ENCODE measurements at regions not wholly inside any gene's neighbourhood (a gene's known extent, or its start where the extent isn't known, plus 50 kb on each side); places are given as distances from the start of the nearest gene placed in this dataset.

DNA sequence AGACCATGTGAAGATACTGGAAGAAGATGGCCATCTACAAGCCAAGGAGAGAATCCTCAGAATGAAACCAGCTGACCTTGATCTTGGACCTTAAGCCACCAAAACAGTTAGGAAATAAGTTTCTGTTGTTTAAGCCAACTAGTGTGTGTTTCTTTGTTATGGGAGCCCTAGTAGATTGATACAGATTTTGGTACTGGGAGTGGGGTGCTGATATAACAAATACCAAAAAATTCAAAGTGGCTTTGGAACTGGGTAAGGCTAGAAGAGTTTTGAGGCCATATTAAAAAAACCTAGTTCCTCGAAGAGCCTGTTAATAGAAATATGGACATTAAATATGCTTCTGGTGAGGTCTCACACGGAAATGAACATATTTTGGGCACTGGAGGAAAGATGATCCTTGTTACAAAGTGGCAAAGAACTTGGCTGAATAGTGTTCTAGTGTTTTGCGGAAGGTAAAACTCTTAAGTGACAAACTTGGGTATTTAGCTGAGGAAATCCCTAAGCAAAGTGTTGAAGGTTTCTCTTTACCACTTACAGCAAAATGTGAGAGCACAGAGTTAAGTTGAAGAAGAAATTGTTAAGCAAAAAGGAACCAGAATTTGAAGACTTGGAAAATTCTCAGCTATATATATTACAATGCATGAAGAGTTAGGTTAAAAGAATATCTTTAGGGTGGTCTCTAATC is 55.1 kb upstream of the CD83 start:
- DNase-seq (ENCODE audit: low read depth) = no peak
- H3K4me3 ChIP-seq (ENCODE audit: control insufficient read depth, low read depth, low read length) = no peak overlapping the region
- TF ChIP-seq, protein P1, sequence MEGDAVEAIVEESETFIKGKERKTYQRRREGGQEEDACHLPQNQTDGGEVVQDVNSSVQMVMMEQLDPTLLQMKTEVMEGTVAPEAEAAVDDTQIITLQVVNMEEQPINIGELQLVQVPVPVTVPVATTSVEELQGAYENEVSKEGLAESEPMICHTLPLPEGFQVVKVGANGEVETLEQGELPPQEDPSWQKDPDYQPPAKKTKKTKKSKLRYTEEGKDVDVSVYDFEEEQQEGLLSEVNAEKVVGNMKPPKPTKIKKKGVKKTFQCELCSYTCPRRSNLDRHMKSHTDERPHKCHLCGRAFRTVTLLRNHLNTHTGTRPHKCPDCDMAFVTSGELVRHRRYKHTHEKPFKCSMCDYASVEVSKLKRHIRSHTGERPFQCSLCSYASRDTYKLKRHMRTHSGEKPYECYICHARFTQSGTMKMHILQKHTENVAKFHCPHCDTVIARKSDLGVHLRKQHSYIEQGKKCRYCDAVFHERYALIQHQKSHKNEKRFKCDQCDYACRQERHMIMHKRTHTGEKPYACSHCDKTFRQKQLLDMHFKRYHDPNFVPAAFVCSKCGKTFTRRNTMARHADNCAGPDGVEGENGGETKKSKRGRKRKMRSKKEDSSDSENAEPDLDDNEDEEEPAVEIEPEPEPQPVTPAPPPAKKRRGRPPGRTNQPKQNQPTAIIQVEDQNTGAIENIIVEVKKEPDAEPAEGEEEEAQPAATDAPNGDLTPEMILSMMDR (IDR thresholded peaks at IDR 0.05; ENCODE audit: control insufficient read depth, insufficient read depth, low read depth, low read length, missing control alignments) = no peak

DNA sequence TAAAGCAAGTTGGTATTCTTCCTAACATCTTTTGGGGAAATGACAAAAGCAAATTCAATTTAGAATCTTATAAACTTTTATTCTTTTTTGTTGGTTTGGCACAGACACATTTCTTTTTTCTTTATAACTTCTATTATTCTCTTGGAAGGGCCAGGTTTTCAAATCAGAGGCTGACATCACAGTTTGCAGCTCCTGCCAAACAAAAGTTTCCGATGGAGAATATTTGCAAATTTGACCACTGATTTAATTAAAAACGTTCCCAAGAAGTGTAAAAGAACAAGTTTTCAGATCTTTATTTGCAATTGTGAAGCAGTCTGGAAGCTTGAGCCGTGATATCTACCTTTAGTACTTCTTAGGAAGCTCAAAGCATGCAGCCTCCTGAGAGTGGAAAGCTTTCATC is 53.8 kb upstream of the CD83 start:
- no peak overlapping the region for H3K4me3 ChIP-seq (ENCODE audit: control insufficient read depth, low read depth, low read length)
- TF ChIP-seq, protein P1 (IDR thresholded peaks at IDR 0.05; ENCODE audit: control insufficient read depth, insufficient read depth, low read depth, low read length, missing control alignments) = no peak

DNA sequence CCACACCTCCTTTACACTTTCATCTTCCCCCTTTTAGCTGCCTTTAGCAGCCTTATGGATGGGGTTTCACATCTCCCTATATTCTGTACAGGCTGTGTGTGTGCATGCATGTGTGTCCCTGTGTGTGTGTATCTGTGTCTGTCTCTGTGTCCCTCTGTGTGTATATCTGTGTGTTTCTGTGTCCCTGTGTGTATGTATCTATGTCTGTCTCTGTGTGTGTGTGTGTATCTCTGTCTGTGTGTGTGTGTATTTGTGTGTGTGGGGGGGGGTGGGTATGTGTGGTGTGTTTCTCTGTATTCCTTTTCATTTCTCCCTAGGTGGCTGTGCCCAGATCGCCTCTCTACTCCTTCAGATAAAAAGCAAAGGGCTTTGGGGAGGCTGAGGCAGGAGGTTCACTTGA is 52.2 kb upstream of the CD83 start:
- no peak overlapping the region for H3K4me3 ChIP-seq (ENCODE audit: control insufficient read depth, low read depth, low read length)
- no peak for DNase-seq (ENCODE audit: low read depth)
- TF ChIP-seq, protein P1 (IDR thresholded peaks at IDR 0.05; ENCODE audit: control insufficient read depth, insufficient read depth, low read depth, low read length, missing control alignments) = no peak

More for the DNA sequence above, 53.8 kb upstream of the CD83 start:
- no peak for DNase-seq (ENCODE audit: low read depth)

DNA sequence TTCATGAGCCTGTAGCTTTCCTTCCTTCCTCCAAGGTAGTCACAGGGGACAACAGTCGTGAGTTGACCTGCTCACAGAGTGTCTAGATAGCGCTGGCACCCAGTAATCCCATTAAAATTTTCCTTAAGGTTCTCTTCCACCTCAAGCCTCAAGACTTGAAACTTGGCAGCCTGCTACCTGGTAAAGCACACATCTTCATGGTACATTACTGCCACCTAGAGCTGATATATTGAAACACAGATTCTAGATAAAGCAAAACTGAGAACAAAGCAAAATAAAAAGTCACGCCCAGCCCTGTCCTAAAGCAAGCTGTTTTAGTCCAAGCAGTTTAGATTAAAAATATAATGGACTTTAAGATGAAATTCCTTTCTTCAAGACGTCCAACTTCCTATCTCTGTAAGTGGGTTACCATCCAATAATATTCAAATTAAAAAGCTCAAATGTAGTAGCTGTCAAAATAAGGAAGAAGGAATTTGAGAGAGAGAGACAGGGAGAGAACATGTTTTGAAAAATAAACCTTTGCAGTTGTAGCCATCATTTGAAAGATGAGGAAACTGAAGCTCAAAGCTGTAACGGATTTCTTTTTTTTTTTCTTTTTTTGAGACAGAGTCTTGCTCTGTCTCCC is 50.7 kb upstream of the CD83 start:
- no peak overlapping the region for H3K4me3 ChIP-seq (ENCODE audit: control insufficient read depth, low read depth, low read length)
- DNase-seq (ENCODE audit: low read depth) = no peak
- TF ChIP-seq, protein P1 (IDR thresholded peaks at IDR 0.05; ENCODE audit: control insufficient read depth, insufficient read depth, low read depth, low read length, missing control alignments) = peak; percentile 46

DNA sequence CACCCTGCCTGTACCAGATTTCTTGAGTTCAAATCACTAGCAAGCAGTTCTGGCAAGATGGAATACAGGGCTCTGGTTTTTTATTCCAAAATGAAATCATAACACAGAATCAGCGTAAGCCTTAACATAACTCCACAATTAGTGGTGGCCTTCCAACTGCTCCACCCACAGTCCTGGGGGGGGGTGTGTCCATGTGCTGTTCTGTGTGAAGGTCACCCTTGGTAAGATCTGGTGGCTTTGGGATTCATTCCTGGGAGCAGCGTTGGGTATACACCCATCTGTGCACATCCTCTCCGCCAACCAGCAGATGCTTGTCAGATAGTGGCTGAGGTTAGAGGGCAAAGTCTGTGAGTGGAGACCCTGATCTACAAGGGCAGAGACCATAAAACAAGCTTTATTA is 49.9 kb upstream of the CD83 start:
- TF ChIP-seq, protein P1 (IDR thresholded peaks at IDR 0.05; ENCODE audit: control insufficient read depth, insufficient read depth, low read depth, low read length, missing control alignments) = no peak
- H3K4me3 ChIP-seq (ENCODE audit: control insufficient read depth, low read depth, low read length) = no peak overlapping the region
- DNase-seq (ENCODE audit: low read depth) = no peak
